ENCODE measurements at regions not wholly inside any gene's neighbourhood (a gene's known extent, or its start where the extent isn't known, plus 50 kb on each side); places are given as distances from the start of the nearest gene placed in this dataset.
A peak's percentile ranks its signal among the peaks of the same experiment; 100 is the strongest.

- in situ Hi-C loops (cut with MboI; ENCODE audit: low sequenced_read_pairs), result loop anchor here (25.0 kb wide), 1 partner anchor 857 kb away; no protein-coding TSS in a partner anchor
- Histone ChIP-seq H3K36me3 (replicated peaks) (no peaks in the 10 kb centered on the region), H3K4me3 (no peak overlapping the region), H3K9me3 (no peaks in the 10 kb centered on the region), H3K27me3 (ENCODE audit: low read depth) (peaks cover 5% of the 10 kb centered on the region; the same call in 1 of the 2 replicates), H3K4me1 (no peaks in the 10 kb centered on the region)
- peak in 1 of 2 experiments; percentile 31 for DNase-seq (ENCODE audit: low spot score in 2 of 2)
Measured at GRCh38 chr1:36580524-36580923, 97.8 kb upstream of the CSF3R start.

- Histone ChIP-seq H3K4me3 (no peak overlapping the region), H3K27me3 (ENCODE audit: low read depth) (no peaks in the 10 kb centered on the region), H3K36me3 (replicated peaks) (no peaks in the 10 kb centered on the region), H3K4me1 (no peaks in the 10 kb centered on the region), H3K9me3 (no peaks in the 10 kb centered on the region)
- in situ Hi-C loops (cut with MboI; ENCODE audit: low sequenced_read_pairs), result loop anchor here (25.0 kb wide), 1 partner anchor 858 kb away; no protein-coding TSS in a partner anchor
- DNase-seq (ENCODE audit: low spot score in 2 of 2), result no peak
Measured at GRCh38 chr1:36579039-36579438, 96.3 kb upstream of the CSF3R start.

- in situ Hi-C loops (cut with MboI; ENCODE audit: low sequenced_read_pairs), result loop anchor here (25.0 kb wide), 1 partner anchor 861 kb away; no protein-coding TSS in a partner anchor
- Histone ChIP-seq H3K27me3 (ENCODE audit: low read depth) (peaks cover 16% of the 10 kb centered on the region), H3K4me1 (no peaks in the 10 kb centered on the region), H3K4me3 (no peak overlapping the region), H3K36me3 (replicated peaks) (no peaks in the 10 kb centered on the region), H3K9me3 (no peaks in the 10 kb centered on the region)
- DNase-seq (ENCODE audit: low spot score in 2 of 2), result no peak
Measured at GRCh38 chr1:36576551-36577110, 93.9 kb upstream of the CSF3R start.

GRCh38 chr1:36576118-36576517 is 93.4 kb upstream of the CSF3R start:
- Histone ChIP-seq H3K9me3 (no peaks in the 10 kb centered on the region), H3K36me3 (replicated peaks) (no peaks in the 10 kb centered on the region), H3K4me3 (no peak overlapping the region), H3K27me3 (ENCODE audit: low read depth) (peaks cover 16% of the 10 kb centered on the region), H3K4me1 (no peaks in the 10 kb centered on the region)
- DNase-seq (ENCODE audit: low spot score in 2 of 2), result peak; percentile 50 to 88
- in situ Hi-C loops (cut with MboI; ENCODE audit: low sequenced_read_pairs), result loop anchor here (25.0 kb wide), 1 partner anchor 861 kb away; no protein-coding TSS in a partner anchor

GRCh38 chr1:36573445-36573844 is 90.7 kb upstream of the CSF3R start:
- Histone ChIP-seq H3K4me1 (no peaks in the 10 kb centered on the region), H3K27me3 (ENCODE audit: low read depth) (peaks cover 16% of the 10 kb centered on the region), H3K9me3 (no peaks in the 10 kb centered on the region), H3K4me3 (no peak overlapping the region), H3K36me3 (replicated peaks) (no peaks in the 10 kb centered on the region)
- no peak for DNase-seq (ENCODE audit: low spot score in 2 of 2)
- in situ Hi-C loops (cut with MboI; ENCODE audit: low sequenced_read_pairs), result no loop called here

- in situ Hi-C loops (cut with MboI; ENCODE audit: low sequenced_read_pairs), result no loop called here
- no peaks in the 10 kb centered on the region for H3K36me3 ChIP-seq (replicated peaks)
Measured at GRCh38 chr1:36572906-36573305, 90.2 kb upstream of the CSF3R start.

GRCh38 chr1:36572142-36572715 is 89.5 kb upstream of the CSF3R start:
- no peak for DNase-seq (ENCODE audit: low spot score in 2 of 2)
- Histone ChIP-seq H3K27me3 (ENCODE audit: low read depth) (peaks cover 19% of the 10 kb centered on the region), H3K9me3 (no peaks in the 10 kb centered on the region), H3K36me3 (replicated peaks) (no peaks in the 10 kb centered on the region), H3K4me3 (no peak overlapping the region), H3K4me1 (no peaks in the 10 kb centered on the region)
- in situ Hi-C loops (cut with MboI; ENCODE audit: low sequenced_read_pairs), result no loop called here

More at GRCh38 chr1:36572906-36573305, 90.2 kb upstream of the CSF3R start:
- no peak overlapping the region for H3K4me3 ChIP-seq
- H3K4me1 ChIP-seq, result no peaks in the 10 kb centered on the region
- H3K27me3 ChIP-seq (ENCODE audit: low read depth), result peaks cover 16% of the 10 kb centered on the region
- no peaks in the 10 kb centered on the region for H3K9me3 ChIP-seq
- no peak for DNase-seq (ENCODE audit: low spot score in 2 of 2)

GRCh38 chr1:36571106-36571505 is 88.4 kb upstream of the CSF3R start:
- H3K36me3 ChIP-seq (replicated peaks), result no peaks in the 10 kb centered on the region
- in situ Hi-C loops (cut with MboI; ENCODE audit: low sequenced_read_pairs), result no loop called here
- DNase-seq (ENCODE audit: low spot score in 2 of 2), result no peak
- no peak overlapping the region for H3K4me3 ChIP-seq
- H3K4me1 ChIP-seq, result no peaks in the 10 kb centered on the region
- no peaks in the 10 kb centered on the region for H3K9me3 ChIP-seq
- peaks cover 19% of the 10 kb centered on the region for H3K27me3 ChIP-seq (ENCODE audit: low read depth)

- DNase-seq (ENCODE audit: low spot score in 2 of 2), result no peak
- in situ Hi-C loops (cut with MboI; ENCODE audit: low sequenced_read_pairs), result no loop called here
- H3K4me3 ChIP-seq, result no peak overlapping the region
- no peaks in the 10 kb centered on the region for H3K36me3 ChIP-seq (replicated peaks)
- H3K9me3 ChIP-seq, result no peaks in the 10 kb centered on the region
- H3K27me3 ChIP-seq (ENCODE audit: low read depth), result peaks cover 19% of the 10 kb centered on the region
- no peaks in the 10 kb centered on the region for H3K4me1 ChIP-seq
Measured at GRCh38 chr1:36570478-36571060, 87.9 kb upstream of the CSF3R start.

- in situ Hi-C loops (cut with MboI; ENCODE audit: low sequenced_read_pairs), result no loop called here
- no peaks in the 10 kb centered on the region for H3K9me3 ChIP-seq
- no peak for DNase-seq (ENCODE audit: low spot score in 2 of 2)
- H3K4me1 ChIP-seq, result no peaks in the 10 kb centered on the region
- H3K4me3 ChIP-seq, result no peak overlapping the region
- peaks cover 19% of the 10 kb centered on the region for H3K27me3 ChIP-seq (ENCODE audit: low read depth)
- H3K36me3 ChIP-seq (replicated peaks), result no peaks in the 10 kb centered on the region
Measured at GRCh38 chr1:36570006-36570405, 87.3 kb upstream of the CSF3R start.

GRCh38 chr1:36567601-36568341 is 85.1 kb upstream of the CSF3R start:
- DNase-seq (ENCODE audit: low spot score in 2 of 2), result peak in 1 of 2 experiments; percentile 3
- Histone ChIP-seq H3K4me3 (no peak overlapping the region), H3K9me3 (no peaks in the 10 kb centered on the region), H3K36me3 (replicated peaks) (no peaks in the 10 kb centered on the region), H3K4me1 (no peaks in the 10 kb centered on the region), H3K27me3 (ENCODE audit: low read depth) (peaks cover 13% of the 10 kb centered on the region)
- in situ Hi-C loops (cut with MboI; ENCODE audit: low sequenced_read_pairs), result no loop called here

- in situ Hi-C loops (cut with MboI; ENCODE audit: low sequenced_read_pairs), result no loop called here
- H3K4me3 ChIP-seq, result no peak overlapping the region
- no peaks in the 10 kb centered on the region for H3K36me3 ChIP-seq (replicated peaks)
- no peaks in the 10 kb centered on the region for H3K9me3 ChIP-seq
- no peaks in the 10 kb centered on the region for H3K4me1 ChIP-seq
- peaks cover 6% of the 10 kb centered on the region; the same call in 1 of the 2 replicates for H3K27me3 ChIP-seq (ENCODE audit: low read depth)
- peak in 1 of 2 experiments; percentile 6 for DNase-seq (ENCODE audit: low spot score in 2 of 2)
Measured at GRCh38 chr1:36565576-36566501, 83.1 kb upstream of the CSF3R start.

- H3K36me3 ChIP-seq (replicated peaks), result no peaks in the 10 kb centered on the region
- H3K4me1 ChIP-seq, result no peaks in the 10 kb centered on the region
- H3K9me3 ChIP-seq, result no peaks in the 10 kb centered on the region
- peaks cover 2% of the 10 kb centered on the region; the same call in 1 of the 2 replicates for H3K27me3 ChIP-seq (ENCODE audit: low read depth)
- in situ Hi-C loops (cut with MboI; ENCODE audit: low sequenced_read_pairs), result no loop called here
- no peak for DNase-seq (ENCODE audit: low spot score in 2 of 2)
- no peak overlapping the region for H3K4me3 ChIP-seq
Measured at GRCh38 chr1:36562181-36562685, 79.5 kb upstream of the CSF3R start.

Data from HAP-1 (cell line).